Neural crest cell (in vitro differentiated cells): ENCODE measurements at regions not wholly inside any gene's neighbourhood (a gene's known extent, or its start where the extent isn't known, plus 50 kb on each side); places are given as distances from the start of the nearest gene placed in this dataset.

ENCODE experiments used
- DNase-seq: peaks from one replicate; pipeline ENCODE4 v3.0.0; 2021; ENCODE audit warnings: low read depth, mixed read lengths, low spot score
- H3K27ac Mint-ChIP-seq: one replicate; pipeline ENCODE4 v1.8.0; 2021; ENCODE audit warnings: mild to moderate bottlenecking, mixed read lengths; ENCODE audit not compliant: unreplicated experiment
- H3K27me3 Mint-ChIP-seq: 2 replicates; pipeline ENCODE4 v1.8.0; 2021; ENCODE audit warnings: low read depth, mild to moderate bottlenecking, mixed read lengths
- H3K36me3 Mint-ChIP-seq: 2 replicates; pipeline ENCODE4 v1.8.0; 2021; ENCODE audit warnings: low read depth, mild to moderate bottlenecking, mixed read lengths
- H3K4me1 Mint-ChIP-seq: 2 replicates; pipeline ENCODE4 v1.8.0; 2021; ENCODE audit warnings: mixed read lengths
- H3K4me3 Mint-ChIP-seq: one replicate; pipeline ENCODE4 v1.8.0; 2021; ENCODE audit warnings: mild to moderate bottlenecking, mixed read lengths
- H3K9me3 Mint-ChIP-seq: 2 replicates; pipeline ENCODE4 v1.8.0; 2021; ENCODE audit warnings: mixed read lengths
- TF ChIP-seq, protein P1 (sequence below): fragments of 200-600 bp; sonication (generic); conservative IDR thresholded peaks from 2 replicates; pipeline ENCODE4 v1.5.0; 2021; ENCODE audit warnings: antibody characterized with exemption, mild to moderate bottlenecking

DNA sequence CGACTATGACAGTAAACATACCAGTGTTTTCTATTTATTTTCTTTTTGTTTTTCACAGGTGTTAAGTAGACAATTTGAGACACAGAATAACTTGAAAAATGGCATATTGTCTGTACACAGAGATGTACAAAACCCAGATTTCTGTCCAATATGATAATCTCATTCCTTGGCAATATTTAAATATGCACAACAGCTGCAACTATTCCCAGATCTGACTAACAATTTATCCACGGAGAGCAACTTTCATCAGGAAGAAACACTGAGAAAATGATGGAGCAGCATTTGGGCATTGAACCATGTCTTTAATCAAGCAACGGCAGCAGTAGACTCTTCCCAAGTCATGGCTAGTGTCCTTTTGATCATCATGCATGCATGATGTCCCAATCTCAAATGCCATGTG lies 452.6 kb downstream of the ZPLD1 start:
- no peaks in the 10 kb centered on the region for H3K4me1 Mint-ChIP-seq
- no peak overlapping the region for H3K4me3 Mint-ChIP-seq
- no peaks in the 10 kb centered on the region for H3K36me3 Mint-ChIP-seq

DNA sequence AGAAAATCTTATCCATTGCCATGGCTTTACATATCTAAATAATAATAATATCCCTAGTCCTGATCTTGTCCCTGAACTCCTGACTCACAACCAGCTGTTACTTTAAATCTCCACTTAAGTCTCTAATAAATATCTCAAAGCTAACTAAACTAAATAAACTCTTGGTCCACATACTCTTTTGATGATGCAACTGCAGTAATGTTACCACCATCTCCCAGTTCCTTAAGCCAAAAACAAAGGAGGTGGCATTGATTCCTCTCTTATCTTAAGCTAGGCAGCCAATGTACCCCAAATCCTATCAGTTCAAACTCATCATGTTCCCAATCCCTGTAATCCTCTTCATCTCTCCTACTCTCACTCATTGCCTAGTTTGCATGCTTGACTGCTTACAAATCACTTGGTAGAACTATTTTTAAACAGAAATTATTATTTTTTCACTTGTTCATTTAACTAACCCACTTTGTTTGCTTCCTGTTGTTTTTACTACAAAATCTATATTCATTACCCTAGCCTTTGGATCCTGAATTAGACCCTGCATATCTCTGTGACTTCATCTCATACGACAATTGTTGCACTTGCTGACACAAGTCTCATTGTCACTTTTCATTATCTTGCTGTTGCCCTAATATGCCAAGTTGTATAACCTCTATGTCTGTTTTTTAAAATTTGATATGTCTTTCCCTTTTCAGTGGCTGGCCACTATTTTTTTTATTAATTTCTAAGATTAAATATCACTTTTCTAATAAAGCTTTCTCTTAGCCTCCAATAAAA lies 462.2 kb downstream of the ZPLD1 start:
- no peaks in the 10 kb centered on the region for H3K36me3 Mint-ChIP-seq
- TF ChIP-seq, protein P1, sequence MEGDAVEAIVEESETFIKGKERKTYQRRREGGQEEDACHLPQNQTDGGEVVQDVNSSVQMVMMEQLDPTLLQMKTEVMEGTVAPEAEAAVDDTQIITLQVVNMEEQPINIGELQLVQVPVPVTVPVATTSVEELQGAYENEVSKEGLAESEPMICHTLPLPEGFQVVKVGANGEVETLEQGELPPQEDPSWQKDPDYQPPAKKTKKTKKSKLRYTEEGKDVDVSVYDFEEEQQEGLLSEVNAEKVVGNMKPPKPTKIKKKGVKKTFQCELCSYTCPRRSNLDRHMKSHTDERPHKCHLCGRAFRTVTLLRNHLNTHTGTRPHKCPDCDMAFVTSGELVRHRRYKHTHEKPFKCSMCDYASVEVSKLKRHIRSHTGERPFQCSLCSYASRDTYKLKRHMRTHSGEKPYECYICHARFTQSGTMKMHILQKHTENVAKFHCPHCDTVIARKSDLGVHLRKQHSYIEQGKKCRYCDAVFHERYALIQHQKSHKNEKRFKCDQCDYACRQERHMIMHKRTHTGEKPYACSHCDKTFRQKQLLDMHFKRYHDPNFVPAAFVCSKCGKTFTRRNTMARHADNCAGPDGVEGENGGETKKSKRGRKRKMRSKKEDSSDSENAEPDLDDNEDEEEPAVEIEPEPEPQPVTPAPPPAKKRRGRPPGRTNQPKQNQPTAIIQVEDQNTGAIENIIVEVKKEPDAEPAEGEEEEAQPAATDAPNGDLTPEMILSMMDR: no peak
- H3K27ac Mint-ChIP-seq: no peak overlapping the region
- H3K4me1 Mint-ChIP-seq: no peaks in the 10 kb centered on the region
- H3K4me3 Mint-ChIP-seq: no peak overlapping the region
- no peaks in the 10 kb centered on the region for H3K9me3 Mint-ChIP-seq
- DNase-seq: no peak
- no peaks in the 10 kb centered on the region for H3K27me3 Mint-ChIP-seq

More for the DNA sequence above, 452.6 kb downstream of the ZPLD1 start:
- TF ChIP-seq, protein P1: no peak
- no peaks in the 10 kb centered on the region for H3K27me3 Mint-ChIP-seq
- H3K9me3 Mint-ChIP-seq: no peaks in the 10 kb centered on the region
- no peak overlapping the region for H3K27ac Mint-ChIP-seq
- no peak for DNase-seq

DNA sequence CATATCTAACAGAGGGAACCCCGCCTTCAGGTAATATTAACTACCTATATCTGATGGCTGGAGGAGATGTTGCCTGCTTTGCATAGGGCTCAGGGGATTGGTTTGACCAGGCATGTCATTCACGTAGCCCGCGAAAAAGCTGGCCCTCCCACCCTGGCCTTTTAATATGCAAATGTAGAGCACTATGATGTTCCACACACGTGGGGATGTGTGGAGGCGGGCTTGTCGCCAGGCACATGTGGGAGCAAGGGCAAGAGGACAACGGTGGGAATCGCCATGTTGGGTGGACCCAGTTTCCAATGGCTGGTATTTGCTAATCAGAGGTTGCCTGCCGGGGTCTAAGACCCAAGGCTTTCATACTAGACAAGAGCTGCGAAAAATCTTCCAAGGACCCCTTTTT lies 469.8 kb downstream of the ZPLD1 start:
- Mint-ChIP-seq H3K27ac (no peak overlapping the region), H3K4me3 (no peak overlapping the region), H3K27me3 (no peaks in the 10 kb centered on the region), H3K4me1 (no peaks in the 10 kb centered on the region), H3K36me3 (no peaks in the 10 kb centered on the region), H3K9me3 (peaks cover 4% of the 10 kb centered on the region)
- no peak for DNase-seq
- TF ChIP-seq, protein P1: no peak

- Mint-ChIP-seq H3K27ac (no peak overlapping the region), H3K27me3 (no peaks in the 10 kb centered on the region), H3K36me3 (no peaks in the 10 kb centered on the region), H3K9me3 (peaks cover 4% of the 10 kb centered on the region), H3K4me3 (no peak overlapping the region), H3K4me1 (no peaks in the 10 kb centered on the region)
- TF ChIP-seq, protein P1: no peak
- DNase-seq: no peak
Measured at GRCh38 chr3:102905811-102906210, 471.0 kb downstream of the ZPLD1 start.

DNA sequence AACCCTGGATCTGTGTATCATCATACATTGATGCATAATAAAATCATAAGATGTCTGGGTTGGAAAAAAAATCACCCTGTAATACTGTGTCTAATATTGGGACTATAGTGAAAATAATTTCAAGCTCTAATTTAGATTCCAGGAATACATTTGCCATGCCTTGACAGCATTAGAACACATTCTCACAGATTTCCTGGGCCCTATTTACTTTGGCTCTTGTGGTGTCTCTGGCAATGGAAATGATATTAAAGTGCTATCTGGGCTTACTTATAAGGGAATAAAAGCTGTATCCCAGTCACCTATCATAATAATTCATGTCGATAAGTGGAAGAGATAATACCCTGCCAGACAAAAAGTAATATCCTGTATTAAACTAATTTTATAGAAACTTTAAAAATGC lies 472.0 kb downstream of the ZPLD1 start:
- TF ChIP-seq, protein P1: no peak
- no peak for DNase-seq
- no peak overlapping the region for H3K4me3 Mint-ChIP-seq
- H3K4me1 Mint-ChIP-seq: no peaks in the 10 kb centered on the region
- no peak overlapping the region for H3K27ac Mint-ChIP-seq
- no peaks in the 10 kb centered on the region for H3K36me3 Mint-ChIP-seq
- peaks cover 4% of the 10 kb centered on the region for H3K9me3 Mint-ChIP-seq
- no peaks in the 10 kb centered on the region for H3K27me3 Mint-ChIP-seq
